Hepatocyte (in vitro differentiated cells): ENCODE measurements at regions not wholly inside any gene's neighbourhood (a gene's known extent, or its start where the extent isn't known, plus 50 kb on each side); places are given as distances from the start of the nearest gene placed in this dataset.
A peak's percentile ranks its signal among the peaks of the same experiment; 100 is the strongest.

Experiments
- DNase-seq: peaks from one replicate; pipeline ENCODE4 v3.0.0-alpha.2; 2016; ENCODE audit warnings: low spot score
- H2AFZ ChIP-seq: fragments of 200-600 bp; sonication (generic); 2 replicates; pipeline ENCODE4 v1.6.0; 2016; ENCODE audit warnings: antibody characterized with exemption, mild to moderate bottlenecking
- H3K27ac ChIP-seq: fragments of 200-600 bp; sonication (generic); 2 replicates; pipeline ENCODE4 v1.5.1; 2016; ENCODE audit warnings: mild to moderate bottlenecking
- H3K27me3 ChIP-seq: fragments of 200-600 bp; sonication (generic); 2 replicates; pipeline ENCODE4 v1.6.1; 2016
- H3K36me3 ChIP-seq: fragments of 200-600 bp; sonication (generic); replicated peaks from 2 replicates; pipeline ENCODE4 v1.5.1; 2016; ENCODE audit warnings: low read depth; ENCODE audit not compliant: insufficient read depth
- H3K4me1 ChIP-seq: fragments of 200-600 bp; sonication (generic); 2 replicates; pipeline ENCODE4 v1.5.1; 2016; ENCODE audit warnings: mild to moderate bottlenecking, moderate library complexity; ENCODE audit not compliant: insufficient read depth
- H3K4me2 ChIP-seq: fragments of 200-600 bp; sonication (generic); 2 replicates; pipeline ENCODE4 v1.6.0; 2016
- H3K4me3 ChIP-seq: fragments of 200-600 bp; sonication (generic); 2 replicates; pipeline ENCODE4 v1.5.1; 2016; ENCODE audit warnings: mild to moderate bottlenecking
- H3K79me2 ChIP-seq: fragments of 200-600 bp; sonication (generic); 2 replicates; pipeline ENCODE4 v1.6.0; 2017; ENCODE audit warnings: mild to moderate bottlenecking
- H3K9me2 ChIP-seq: fragments of 200-600 bp; sonication (generic); replicated peaks from 2 replicates; pipeline ENCODE4 v1.6.0; 2017; ENCODE audit warnings: mild to moderate bottlenecking; ENCODE audit not compliant: insufficient read depth
- H3K9me3 ChIP-seq: fragments of 200-600 bp; sonication (generic); 2 replicates; pipeline ENCODE4 v1.5.1; 2016; ENCODE audit warnings: low read depth, mild to moderate bottlenecking
- H4K20me1 ChIP-seq: fragments of 200-600 bp; sonication (generic); 2 replicates; pipeline ENCODE4 v1.6.0; 2016; ENCODE audit warnings: mild to moderate bottlenecking; ENCODE audit not compliant: insufficient read depth, poor library complexity, severe bottlenecking
- CTCF ChIP-seq: fragments of 200-600 bp; sonication (generic); IDR thresholded peaks from 2 replicates; pipeline ENCODE4 v1.5.1; 2016; ENCODE audit warnings: antibody characterized with exemption, mild to moderate bottlenecking; ENCODE audit not compliant: poor library complexity
- EZH2 ChIP-seq: fragments of 200-600 bp; sonication (generic); IDR thresholded peaks from 2 replicates; pipeline ENCODE4 v1.6.1; 2016; ENCODE audit warnings: antibody characterized with exemption, mild to moderate bottlenecking, borderline replicate concordance
- EZH2phosphoT487 ChIP-seq: fragments of 200-600 bp; sonication (generic); IDR thresholded peaks from one replicate; pipeline ENCODE4 v1.6.1; 2018; ENCODE audit warnings: antibody characterized with exemption, mild to moderate bottlenecking, low read depth, moderate library complexity; ENCODE audit not compliant: unreplicated experiment, severe bottlenecking
- WGBS: methylation state at CpG from one replicate; pipeline ENCODE4 v1.1.6; 2016; ENCODE audit warnings: low lambda C conversion rate; ENCODE audit errors: missing lambda C conversion rate; 5-methylcytosine and 5-hydroxymethylcytosine counted together

DNA sequence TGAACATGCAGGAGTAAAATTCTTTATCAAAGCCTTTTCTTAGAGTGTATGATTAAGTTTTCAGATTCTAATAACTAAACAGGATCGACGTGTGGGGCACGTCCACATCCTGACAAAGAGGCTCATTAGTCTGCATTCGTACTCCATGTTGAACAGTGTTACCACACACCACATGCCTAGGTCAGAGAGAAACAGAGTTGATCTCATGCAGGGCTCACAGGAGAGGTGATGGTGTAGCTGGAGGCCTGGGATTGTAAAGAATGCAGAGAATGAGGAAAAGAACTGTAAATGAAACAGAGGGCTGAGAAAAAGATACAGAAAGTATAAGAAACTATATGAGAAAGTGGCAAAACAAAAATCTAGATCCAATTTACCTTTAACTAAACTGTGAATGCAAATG is 632.5 kb downstream of the BCL11A start:
- Histone ChIP-seq H3K9me3 (no peaks in the 10 kb centered on the region), H4K20me1 (no peaks in the 10 kb centered on the region), H2AFZ (no peak overlapping the region), H3K36me3 (no peaks in the 10 kb centered on the region), H3K27ac (peak overlapping the region; percentile 38), H3K27me3 (no peaks in the 10 kb centered on the region), H3K4me3 (no peak overlapping the region), H3K9me2 (no peaks in the 10 kb centered on the region), H3K79me2 (no peaks in the 10 kb centered on the region), H3K4me2 (no peak overlapping the region), H3K4me1 (peaks cover 5% of the 10 kb centered on the region)
- 75% methylated on average over 4 of the region's 4 CpGs for WGBS
- no peak for TF ChIP-seq CTCF
- no peak for TF ChIP-seq EZH2
- no peak for TF ChIP-seq EZH2phosphoT487
- no peak for DNase-seq

GRCh38 chr2:59920307-59920706 is 633.1 kb downstream of the BCL11A start:
- DNase-seq: no peak
- Histone ChIP-seq H3K27ac (no peak overlapping the region), H3K9me3 (no peaks in the 10 kb centered on the region), H3K4me1 (peaks cover 5% of the 10 kb centered on the region), H3K79me2 (no peaks in the 10 kb centered on the region), H3K4me3 (no peak overlapping the region), H4K20me1 (no peaks in the 10 kb centered on the region), H3K9me2 (no peaks in the 10 kb centered on the region), H3K27me3 (no peaks in the 10 kb centered on the region), H3K4me2 (no peak overlapping the region), H3K36me3 (no peaks in the 10 kb centered on the region), H2AFZ (no peak overlapping the region)
- TF ChIP-seq EZH2: no peak
- TF ChIP-seq CTCF: no peak
- no peak for TF ChIP-seq EZH2phosphoT487
- 80% methylated on average over 4 of the region's 4 CpGs for WGBS

DNA sequence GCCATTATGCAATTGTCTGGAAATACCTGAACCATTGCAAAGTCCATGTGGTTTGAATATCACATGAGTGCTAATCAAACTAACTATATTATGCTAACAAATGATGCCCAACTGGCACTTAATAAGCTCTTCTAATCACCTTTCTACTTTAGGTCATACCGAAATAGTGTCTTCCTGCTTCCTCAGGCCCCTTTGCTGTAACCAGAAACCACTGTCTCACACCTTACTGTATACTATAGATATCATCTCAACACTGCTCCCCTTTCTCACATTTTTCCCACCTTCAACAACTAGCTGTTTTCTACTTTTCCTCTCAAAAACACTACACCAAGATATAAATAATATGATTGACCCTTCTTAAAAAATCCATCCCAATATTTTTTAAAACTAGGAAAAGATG is 633.9 kb downstream of the BCL11A start:
- H3K4me3 ChIP-seq: no peak overlapping the region
- H3K79me2 ChIP-seq: no peaks in the 10 kb centered on the region
- H3K9me3 ChIP-seq: no peaks in the 10 kb centered on the region
- WGBS: 67% methylated on average over 1 of the region's 1 CpG
- H3K9me2 ChIP-seq: no peaks in the 10 kb centered on the region
- H3K27ac ChIP-seq: no peak overlapping the region
- H2AFZ ChIP-seq: no peak overlapping the region
- no peaks in the 10 kb centered on the region for H4K20me1 ChIP-seq
- no peak overlapping the region for H3K4me2 ChIP-seq
- no peaks in the 10 kb centered on the region for H3K27me3 ChIP-seq
- no peaks in the 10 kb centered on the region for H3K36me3 ChIP-seq
- TF ChIP-seq EZH2 (no peak), EZH2phosphoT487 (no peak), CTCF (no peak)
- H3K4me1 ChIP-seq: peaks cover 5% of the 10 kb centered on the region
- no peak for DNase-seq

GRCh38 chr2:59912042-59912441 is 641.4 kb downstream of the BCL11A start:
- no peak for DNase-seq
- Histone ChIP-seq H3K27ac (no peak overlapping the region), H3K27me3 (no peaks in the 10 kb centered on the region), H4K20me1 (no peaks in the 10 kb centered on the region), H3K79me2 (no peaks in the 10 kb centered on the region), H3K9me2 (no peaks in the 10 kb centered on the region), H3K4me2 (no peak overlapping the region), H2AFZ (no peak overlapping the region), H3K4me1 (no peaks in the 10 kb centered on the region), H3K4me3 (no peak overlapping the region), H3K36me3 (no peaks in the 10 kb centered on the region), H3K9me3 (no peaks in the 10 kb centered on the region)
- TF ChIP-seq CTCF (no peak), EZH2 (no peak), EZH2phosphoT487 (no peak)
- WGBS: 41% methylated on average over 1 of the region's 1 CpG
